ENCODE measurements at regions not wholly inside any gene's neighbourhood (a gene's known extent, or its start where the extent isn't known, plus 50 kb on each side); places are given as distances from the start of the nearest gene placed in this dataset.

DNA sequence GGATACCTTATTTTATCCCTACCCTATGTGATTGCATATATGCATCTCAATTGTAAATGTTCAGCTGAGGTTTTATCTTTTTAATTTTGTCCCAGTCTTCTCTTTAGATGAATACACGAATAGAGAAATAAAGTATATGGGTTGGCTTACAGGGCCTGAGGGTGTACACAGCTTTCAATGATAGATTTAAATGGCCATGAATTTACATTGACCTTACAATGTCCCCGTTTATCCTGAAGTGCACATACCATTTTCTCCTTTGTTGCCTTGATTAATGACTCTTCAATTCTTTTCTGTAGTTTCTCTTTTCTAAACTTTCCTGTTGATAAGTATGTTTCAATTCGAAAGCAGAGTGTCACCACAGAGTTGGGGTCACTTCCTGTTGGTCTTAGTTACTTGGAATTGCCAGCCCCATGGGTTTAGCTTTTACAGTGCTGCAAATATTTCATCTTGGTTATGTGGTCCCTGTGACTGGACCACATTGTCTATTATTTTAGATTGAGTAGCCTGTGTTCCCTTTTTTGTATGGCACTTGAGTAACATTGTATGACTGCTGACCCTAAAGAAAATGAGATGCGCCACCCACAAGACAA, 1616.3 kb upstream of the ACVR2A start:
- TF ChIP-seq, protein P1, sequence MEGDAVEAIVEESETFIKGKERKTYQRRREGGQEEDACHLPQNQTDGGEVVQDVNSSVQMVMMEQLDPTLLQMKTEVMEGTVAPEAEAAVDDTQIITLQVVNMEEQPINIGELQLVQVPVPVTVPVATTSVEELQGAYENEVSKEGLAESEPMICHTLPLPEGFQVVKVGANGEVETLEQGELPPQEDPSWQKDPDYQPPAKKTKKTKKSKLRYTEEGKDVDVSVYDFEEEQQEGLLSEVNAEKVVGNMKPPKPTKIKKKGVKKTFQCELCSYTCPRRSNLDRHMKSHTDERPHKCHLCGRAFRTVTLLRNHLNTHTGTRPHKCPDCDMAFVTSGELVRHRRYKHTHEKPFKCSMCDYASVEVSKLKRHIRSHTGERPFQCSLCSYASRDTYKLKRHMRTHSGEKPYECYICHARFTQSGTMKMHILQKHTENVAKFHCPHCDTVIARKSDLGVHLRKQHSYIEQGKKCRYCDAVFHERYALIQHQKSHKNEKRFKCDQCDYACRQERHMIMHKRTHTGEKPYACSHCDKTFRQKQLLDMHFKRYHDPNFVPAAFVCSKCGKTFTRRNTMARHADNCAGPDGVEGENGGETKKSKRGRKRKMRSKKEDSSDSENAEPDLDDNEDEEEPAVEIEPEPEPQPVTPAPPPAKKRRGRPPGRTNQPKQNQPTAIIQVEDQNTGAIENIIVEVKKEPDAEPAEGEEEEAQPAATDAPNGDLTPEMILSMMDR (conservative IDR thresholded peaks at IDR 0.05), result no peak
- TF ChIP-seq EZH2 (IDR thresholded peaks at IDR 0.05; ENCODE audit: low read depth), result no peak
